Stimulated activated CD8-positive, alpha-beta memory T cell treated with anti-CD3 and anti-CD28 coated beads, Interleukin-15, amount 100 ng/mL, for 1 hour (primary cell): ENCODE measurements at regions not wholly inside any gene's neighbourhood (a gene's known extent, or its start where the extent isn't known, plus 50 kb on each side); places are given as distances from the start of the nearest gene placed in this dataset.

Source experiments
- DNase-seq: peaks from one replicate; pipeline ENCODE4 v3.0.0-alpha.2; 2020; ENCODE audit warnings: low read depth

DNA sequence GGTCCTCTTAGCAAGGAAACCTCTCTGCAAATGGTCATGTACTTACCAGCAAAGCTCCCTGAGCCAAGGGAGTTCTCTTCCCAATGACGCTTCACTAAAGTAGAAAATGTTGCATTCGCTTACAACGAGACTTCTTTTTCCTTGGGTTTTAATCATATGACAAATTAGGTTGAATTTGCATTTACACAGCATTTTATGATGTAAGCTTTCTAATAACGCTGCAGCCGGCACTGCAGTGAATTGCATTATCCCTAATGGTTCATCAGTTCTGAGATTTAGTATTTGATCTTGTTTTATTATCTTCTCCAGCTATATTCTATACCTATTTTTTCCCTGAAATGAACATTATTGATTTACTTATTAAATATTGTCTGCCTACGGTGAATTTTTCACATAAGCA, 339.3 kb upstream of the PFKP start:
- DNase-seq = no peak

DNA sequence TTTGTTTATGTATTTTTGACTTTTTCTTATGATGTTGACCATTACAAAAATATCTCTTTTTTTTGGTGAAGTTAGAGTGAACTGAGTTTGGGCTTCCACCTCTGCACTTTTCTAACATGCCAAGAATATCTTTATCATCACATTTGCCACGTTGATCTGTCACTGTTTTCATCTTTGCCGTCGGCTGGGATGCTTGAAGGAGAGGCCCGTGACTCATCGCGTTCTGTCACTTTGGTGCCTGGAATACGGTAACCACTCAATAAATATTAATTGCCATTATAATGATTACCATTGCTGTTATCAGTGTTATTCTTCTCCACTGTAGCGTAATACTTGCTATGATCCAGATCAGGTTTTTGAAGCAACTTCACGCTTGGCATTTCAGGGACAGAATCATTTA, 350.8 kb upstream of the PFKP start:
- DNase-seq = no peak

DNA sequence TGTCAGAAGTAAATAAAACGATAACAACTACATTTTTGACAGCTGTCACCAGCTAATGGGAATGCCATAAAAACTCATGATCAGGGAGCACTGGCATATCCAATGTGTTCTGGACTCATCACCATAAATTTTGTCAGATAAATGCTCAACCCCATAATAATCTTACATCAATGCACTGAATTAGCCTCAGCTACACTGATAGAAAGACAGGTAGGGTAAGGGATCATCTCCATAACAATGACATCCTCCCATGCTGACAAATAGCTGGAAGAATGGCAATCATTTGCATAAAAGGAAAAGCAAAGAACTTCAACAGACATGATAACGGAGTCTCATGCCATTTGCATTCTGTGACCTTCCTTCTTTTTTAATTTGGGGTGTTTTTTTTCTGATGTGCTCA, 352.8 kb upstream of the PFKP start:
- DNase-seq = no peak

DNA sequence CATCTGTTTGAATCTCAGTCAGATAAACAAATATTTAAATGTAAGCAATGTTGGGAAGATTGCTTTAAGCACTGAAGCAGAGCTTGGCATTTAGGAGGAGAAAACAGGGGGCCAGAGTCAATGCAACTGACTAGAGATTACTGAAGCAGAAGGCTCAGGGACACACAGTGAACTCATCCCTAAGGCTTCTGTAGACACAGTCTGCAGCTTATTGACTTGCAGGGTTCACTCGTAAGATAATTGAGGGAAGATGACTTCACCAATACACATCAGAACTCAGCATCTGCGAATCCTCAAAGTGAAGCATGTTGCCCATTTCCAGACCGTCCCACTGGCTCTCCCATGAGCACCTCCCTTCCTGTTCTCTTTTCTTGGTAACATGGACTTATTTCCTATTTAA, 363.4 kb upstream of the PFKP start:
- DNase-seq = no peak

DNA sequence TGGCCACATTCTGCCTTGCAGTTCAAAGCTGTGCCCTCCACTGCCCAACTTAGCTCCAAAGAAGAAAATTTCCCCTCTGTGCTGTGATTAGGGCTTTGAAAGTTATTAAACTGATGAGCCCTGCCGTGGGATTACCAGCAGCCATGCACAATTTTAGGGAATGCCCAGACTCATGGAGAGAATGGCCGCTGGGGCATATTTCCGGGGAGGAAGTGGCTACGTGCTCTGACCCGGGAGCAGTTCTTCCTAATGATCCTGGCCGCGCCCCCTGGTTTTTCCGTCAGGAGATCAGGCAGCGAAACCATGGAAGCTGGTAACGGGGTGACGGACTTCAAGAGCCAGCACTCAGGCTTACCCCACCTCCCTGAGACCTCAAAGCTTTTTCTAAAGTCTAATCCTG, 365.5 kb upstream of the PFKP start:
- DNase-seq = no peak

DNA sequence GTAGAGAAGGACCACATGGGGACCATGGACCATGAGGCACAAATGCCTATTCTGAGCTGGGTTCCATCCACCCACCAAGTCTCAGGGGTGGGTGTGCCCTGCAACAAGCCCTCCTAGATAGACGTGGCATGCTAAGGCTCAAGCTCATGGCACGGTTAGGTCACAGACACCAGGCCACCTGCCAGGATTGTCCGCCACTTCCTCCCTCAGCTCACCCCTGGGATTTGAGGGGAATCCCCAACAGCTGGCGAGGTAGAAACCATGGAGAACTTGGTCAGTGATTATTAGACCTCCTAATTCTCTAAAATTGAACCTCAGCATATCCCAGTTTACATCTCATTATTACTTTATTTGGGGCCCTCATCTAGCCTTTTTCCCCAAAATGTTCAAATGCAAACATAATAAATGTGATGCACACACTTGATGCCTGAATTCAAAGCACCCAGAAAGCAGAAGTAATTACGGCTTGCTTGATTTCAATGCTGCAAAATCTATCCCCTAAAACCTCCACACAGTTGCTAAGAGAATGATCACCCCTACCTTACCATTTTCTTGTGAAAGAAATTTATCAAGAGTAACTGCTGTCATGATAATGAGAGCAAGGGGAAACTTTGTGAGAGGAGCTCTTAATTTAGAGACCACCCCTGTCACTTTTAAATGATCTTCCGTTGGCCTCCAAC, 366.6 kb upstream of the PFKP start:
- DNase-seq = no peak

DNA sequence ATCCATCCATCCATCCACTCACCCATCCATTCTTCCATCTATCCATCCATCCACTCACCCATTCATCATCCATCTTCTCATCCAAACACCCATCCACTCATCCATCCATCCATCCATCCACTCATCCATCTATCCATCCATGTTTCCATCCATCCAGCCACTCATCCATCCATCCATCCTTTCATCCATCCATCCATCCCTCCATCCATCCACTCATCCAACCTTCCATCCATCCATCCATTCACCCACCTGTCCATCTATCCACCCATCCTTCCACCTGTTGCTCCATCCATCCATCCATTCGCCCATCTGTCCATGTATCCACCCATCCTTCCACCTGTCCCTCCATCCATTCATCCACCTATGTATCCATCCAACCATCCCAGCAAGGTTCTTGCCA, 378.4 kb upstream of the PFKP start:
- no peak for DNase-seq

DNA sequence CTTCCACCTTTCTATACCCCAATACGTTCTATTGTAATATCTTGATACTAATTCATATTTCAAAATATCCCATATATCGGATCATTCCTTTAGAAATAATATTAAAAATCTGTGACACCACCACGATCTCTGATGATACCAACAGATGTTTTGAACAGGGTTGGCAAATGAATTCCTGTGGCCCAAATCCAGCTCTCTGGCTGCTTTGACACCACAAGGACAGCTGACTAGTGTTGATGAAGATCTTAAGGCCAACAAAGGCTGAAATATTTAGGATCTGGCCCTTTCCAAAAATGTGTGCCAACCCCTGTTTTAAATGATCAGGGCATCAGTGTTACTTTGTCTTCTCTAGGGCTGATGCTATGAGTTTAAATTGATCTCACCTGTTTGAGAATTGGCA, 380.7 kb upstream of the PFKP start:
- DNase-seq = no peak

DNA sequence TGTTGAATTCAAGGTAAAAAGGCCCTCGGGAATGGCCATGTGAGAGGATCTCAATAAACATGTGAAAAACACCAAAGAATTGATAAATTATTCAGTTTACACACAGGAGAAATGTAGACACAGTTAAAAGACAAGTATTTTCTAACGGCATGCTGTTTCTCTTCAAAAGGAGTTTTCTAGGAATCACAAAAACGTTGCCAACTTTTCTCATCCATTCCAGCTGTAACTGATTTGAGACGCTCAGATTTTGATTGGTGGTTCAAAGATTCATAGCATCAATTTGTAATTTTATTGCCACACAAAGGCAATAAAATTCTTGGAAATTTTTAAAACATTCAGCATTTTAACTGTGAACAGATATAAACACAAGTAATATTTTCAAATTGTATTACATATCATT, 384.9 kb upstream of the PFKP start:
- DNase-seq = no peak

DNA sequence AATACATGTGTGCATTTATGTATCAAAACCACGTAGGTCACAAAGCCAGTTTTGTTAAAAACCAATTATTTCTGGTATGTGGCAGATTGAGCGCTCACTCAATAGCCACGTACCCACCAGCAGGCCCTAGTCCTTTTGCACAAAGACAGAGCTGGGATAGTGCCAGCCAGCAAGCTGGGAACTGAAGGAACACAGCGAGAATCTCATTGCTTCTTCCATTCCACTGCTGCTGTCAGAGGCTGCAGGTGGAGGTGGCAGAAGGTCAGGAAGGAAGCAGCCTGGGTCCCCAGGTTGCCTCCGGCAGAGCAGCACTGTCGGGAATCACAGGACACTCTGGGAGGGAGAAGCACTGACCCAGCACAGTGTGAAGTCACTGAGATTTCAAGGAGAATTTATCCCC, 385.5 kb upstream of the PFKP start:
- DNase-seq = no peak

DNA sequence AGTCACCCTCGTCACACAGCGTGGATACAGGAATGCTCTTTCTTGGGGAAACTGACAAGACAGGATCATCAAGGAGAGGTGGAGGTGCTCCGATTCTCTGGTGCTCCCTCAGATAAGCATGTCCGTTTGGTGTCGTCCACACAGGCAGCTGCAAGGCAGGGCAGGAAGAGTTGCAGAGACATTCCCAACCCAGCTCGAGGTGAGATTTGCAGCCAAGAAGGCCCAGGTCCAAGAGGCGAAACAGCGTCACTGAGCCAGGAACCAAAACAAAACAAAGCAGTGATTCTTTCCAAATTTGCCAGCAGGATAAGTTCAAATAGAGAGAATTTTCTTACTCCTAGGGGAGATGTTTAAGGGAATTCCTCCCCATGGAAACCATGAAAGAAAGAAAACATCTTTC, 386.5 kb upstream of the PFKP start:
- DNase-seq = no peak

DNA sequence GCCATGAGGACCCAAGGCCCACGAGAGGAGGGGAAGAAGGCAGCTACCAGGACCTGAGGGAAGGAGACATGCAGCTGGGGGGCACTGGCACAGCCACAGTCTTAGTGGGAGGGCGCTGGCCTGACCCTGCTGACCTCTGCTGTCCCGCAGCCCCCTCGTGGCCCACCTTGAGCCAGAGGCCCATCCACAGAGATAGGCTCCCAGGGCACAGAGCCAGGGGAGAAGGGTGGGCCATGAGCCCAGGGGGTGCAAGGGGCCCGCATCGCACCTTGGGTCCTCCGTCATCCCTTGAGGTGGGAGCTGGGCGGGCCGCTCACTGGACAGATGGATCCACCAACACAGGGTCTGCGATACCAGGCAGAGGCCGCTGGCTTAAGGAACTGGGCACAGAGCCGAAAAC, 387.7 kb upstream of the PFKP start:
- DNase-seq = no peak

DNA sequence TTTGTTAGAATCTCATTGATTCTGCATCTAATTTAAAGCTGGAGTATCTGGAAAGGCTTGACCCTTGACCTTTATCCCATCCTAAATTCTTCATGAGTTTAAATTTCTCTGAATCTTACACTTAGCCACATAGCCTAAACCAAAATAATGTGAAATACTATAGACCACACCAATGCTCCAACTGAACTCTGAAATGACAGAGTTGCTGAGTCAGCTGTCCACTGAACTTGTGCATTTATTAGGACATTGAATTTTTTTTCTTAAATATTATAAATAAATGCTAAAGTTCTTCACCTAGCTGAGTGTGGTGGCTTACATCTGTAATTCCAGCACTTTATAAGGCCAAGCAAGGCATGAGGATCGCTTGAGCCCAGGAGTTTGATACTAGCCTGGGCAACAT, 390.9 kb upstream of the PFKP start:
- no peak for DNase-seq

DNA sequence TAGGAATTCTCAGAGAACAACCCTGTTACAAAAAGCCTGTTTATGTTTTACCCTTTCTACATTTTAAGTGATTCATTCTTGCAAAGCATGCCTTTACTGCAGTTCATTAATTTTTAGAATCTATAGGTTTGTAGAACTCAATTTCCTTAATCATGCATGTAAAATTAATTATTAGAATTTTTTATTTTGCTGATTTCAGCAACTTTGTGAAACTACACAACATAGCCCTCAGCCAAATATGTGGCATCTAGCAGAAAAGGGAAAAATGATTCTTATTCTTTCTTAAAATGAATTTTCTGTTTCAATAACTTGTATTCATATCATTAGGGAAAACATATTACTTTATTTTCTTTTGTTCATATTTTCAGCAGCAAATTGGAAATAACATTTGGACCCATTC, 392.9 kb upstream of the PFKP start:
- DNase-seq = no peak

DNA sequence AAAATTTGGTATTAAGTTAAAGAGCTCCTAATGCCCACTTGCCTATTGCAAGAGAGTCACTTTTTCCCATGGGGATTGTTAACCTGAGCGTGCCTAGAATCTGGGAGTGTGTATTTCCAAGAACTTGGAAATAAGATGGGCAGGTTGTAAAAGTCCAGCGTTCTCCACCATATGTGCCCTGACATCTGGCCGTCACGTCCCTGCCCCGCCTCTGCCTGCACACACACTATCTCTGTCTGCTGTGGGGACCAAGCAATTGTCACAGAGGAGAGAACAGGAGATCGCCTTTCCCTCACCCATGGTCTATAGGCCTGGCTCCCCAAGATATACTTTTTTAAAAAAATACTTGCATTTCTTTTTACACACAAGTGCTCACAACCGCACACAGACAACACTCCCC, 396.5 kb upstream of the PFKP start:
- DNase-seq = no peak

DNA sequence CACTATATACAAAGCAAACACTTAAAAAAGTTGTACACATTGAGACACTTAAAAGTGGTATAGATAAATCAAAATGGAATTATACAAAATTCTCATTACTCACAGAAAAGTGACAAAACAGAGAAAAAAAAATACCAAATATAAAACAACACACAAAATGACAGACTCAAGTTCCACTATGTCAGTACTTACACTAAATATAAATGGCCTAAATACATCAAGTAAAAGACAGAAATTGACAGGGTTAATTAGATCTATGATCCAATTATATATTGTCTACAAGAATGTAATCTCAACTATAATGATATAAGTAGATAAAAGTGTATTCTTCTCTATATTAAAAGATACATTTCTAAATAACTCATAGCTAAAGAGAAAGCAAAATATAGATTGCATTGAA, 401.6 kb upstream of the PFKP start:
- DNase-seq = no peak

DNA sequence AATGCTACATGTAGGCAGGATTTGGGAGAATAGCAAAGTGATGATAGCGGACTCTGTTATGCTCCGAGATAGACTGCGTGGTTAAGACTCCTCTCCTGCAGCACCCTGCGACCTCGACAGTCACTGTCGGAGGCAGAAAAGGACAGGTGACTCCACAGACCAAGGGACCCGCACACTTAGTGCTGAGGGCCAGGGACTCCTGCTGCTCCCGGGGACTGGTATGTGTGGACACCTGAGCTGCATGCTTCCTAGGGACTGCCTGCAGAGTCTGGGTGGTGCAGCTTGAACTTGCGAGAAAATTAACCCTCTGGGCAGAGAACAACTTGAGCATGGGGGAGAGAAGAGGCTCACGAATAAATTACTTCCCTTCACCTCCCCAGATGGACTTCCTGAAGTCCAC, 407.1 kb upstream of the PFKP start:
- DNase-seq = no peak

DNA sequence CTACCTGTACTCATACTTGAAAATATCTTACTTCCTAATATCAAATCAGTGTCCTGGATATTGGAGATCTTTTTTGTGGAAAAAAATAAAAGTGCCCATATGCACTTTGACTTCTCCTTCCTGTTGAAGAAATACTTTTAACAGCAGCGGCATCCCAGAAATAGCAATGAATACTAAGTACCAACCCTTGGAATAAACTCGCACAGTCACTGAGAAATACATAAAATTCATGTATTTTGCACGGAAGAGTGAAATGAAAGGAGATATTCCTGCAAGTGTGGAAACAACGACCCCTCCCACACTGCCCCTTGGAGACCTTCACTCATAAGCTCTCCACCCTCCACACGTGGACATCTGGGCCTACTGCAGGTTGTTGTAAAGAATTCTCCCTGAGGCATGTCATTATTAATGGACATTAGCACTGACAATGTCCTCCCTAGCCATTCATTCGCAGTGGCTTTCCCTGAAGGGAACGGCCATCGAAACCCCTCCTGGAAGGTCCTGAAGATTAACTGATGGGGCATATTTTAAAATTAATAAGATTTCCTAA, 407.6 kb upstream of the PFKP start:
- no peak for DNase-seq

DNA sequence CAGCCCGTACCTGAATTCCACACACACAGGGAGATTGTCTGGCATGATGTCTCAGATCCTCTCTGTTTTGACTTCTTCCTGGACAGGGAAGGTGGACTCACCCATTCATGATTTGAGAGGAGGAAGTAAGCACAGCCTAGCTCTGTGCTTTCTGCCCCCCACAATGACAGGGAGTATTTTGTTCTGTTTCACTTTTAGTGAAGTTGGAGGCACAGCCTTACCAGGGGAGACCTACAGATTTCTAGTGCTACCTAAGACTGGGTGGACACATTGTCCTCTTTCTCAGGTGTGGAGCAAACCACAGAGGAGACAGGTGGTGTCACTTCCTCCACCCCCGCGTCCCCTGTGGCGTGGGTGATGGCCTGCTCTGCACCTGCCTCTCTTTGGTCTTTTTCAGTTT, 408.6 kb upstream of the PFKP start:
- DNase-seq = no peak

DNA sequence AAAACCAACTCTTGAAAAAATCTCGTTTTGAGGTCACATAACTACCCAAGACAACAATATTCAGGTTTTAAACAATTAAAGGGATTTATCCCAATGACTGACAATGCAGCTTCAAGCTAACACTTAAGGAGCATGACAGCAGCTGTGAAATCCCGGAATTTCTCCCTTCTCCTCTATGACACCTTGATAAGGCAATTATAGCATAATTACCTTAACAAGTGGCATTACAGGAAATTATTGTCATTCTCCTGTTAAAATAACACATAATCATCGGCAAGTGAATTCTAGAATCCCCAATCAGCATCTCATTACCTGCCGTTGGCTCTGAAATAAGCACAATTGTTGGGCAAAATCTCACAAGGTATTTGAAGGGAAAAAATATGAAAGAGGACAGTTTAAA, 417.0 kb upstream of the PFKP start:
- DNase-seq = no peak

DNA sequence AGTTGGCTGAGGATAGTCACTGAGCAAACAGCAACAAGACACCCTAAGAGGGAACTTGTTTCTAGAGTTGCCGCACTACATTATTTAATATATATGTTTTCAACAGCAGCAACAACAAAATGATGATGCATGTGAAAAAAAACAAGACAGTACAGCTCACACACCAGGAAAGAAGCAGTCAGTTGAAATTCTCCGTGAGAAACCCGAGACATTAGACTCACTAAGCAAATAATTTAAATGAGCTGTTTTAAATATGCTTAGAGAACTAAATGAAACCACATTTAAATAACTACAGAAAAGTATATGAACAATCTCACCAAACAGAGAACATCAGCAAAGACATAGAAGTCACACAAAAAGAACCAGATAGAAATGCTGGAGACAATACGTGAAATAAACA, 426.3 kb upstream of the PFKP start:
- no peak for DNase-seq

DNA sequence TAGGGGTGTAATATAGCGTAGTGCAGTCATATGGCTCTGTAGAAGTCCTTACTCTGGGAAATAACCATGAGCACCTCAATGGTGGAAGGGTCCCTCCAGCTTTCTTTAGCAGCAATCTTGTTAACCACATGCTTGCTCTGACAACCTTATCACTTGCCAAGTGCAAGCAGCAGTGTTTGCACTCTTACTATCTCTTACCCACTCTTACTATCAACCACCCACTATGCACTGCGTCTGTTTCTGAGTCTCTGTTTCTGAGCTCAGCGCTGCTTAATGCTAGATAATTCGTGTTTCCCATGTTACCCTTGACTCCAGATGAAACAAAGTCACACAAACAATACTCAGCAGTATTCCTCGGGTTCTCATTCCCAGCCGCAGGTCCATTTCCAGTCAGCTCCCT, 433.7 kb upstream of the PFKP start:
- no peak for DNase-seq

DNA sequence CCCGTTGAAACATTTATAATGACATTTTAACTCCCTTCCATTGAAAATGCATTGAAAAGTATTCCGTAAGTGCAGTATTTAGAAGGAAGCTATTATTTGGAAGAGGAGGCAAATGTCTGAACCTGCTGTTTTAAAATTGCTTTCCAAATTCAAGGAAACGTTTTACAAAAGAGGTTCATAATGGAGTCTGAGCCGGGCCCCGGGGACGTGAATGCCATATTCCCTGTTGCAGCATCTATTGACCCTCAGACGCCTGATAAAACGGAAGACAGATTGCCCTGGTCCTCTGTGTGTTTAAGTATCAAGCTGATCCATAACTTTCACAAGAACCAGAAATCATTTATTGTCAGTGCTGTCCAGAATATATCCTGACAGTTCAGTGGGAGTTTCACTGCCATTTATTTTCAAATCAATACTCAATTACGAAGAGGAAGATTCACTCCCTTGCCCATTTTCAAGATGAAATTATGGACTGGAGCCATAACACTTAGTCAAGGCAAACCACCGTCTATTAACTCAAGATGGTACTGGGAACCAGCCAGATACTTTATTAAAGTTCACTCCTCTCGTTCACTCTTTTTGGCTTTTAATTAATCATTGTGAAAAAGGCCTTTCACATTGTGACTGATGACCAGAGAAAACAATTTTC, 435.7 kb upstream of the PFKP start:
- DNase-seq = no peak

DNA sequence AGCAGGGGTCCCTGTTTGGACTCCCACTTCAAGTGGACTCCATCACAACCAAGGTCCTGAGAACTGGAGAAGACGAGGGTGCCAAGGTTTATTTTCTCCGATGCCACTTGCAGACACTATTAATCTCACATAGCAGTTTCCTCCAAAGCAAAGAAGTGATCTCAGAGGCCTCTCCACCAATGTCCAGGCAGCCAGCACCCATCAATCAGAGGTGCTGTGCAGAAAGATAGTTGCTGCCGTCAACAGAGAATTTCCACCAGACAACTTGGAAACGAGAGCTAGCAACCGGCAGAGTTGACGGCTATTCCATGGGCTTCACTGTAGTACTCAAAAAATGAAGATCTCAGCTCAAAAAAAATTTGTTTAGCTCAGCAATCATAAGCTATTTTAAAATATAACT, 438.6 kb upstream of the PFKP start:
- no peak for DNase-seq
